ENCODE measurements at regions not wholly inside any gene's neighbourhood (a gene's known extent, or its start where the extent isn't known, plus 50 kb on each side); places are given as distances from the start of the nearest gene placed in this dataset.

DNA sequence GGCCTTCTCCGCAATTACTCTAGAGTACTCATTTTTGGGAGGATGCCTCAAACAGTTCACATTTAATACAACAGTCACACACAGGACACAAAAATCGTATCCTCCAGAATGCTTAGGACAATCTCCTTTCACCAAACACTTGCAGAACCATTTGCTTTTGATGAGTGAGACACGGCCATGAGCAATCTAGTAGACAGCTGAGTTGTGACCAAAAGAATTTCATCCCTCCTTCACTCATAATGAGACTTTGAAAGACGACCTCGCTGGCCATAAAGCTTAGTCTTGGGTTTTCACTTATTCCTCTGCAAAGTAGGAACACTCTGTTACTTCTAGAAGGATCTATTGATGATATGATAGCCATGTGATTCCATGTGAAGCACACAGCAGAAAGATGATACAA, 87.5 kb upstream of the SLC35G4 start:
- CTCF ChIA-PET, result no interaction called here
- Mint-ChIP-seq H3K9me3 (no peaks in the 10 kb centered on the region), H3K36me3 (ENCODE audit: low read depth) (no peaks in the 10 kb centered on the region), H3K27me3 (ENCODE audit: low read depth) (peaks cover 4% of the 10 kb centered on the region), H3K4me1 (ENCODE audit: low read depth) (no peaks in the 10 kb centered on the region), H3K4me3 (no peak overlapping the region), H3K27ac (no peak overlapping the region)
- intact Hi-C loops (cut with micrococcal nuclease), result no loop called here
- DNase-seq, result no peak

DNA sequence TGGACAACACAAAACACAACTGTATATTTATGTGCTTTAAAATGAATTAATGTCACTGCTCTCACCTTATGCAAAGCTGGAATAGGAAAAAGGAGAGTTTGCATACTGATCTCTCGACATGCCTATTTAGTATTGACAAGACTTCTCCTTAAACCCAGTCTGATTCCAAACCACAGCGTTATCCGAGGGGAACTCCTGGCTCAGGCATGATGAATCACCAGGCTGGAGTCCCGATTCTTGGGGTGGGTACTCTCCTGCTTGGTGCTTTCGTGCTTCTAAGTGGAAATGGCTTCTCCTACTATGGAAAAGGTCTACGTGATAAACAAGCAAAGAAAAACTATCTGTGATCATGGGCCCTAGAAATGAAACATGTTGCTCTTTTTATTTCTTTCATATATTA, 88.9 kb upstream of the SLC35G4 start:
- Mint-ChIP-seq H3K9me3 (no peaks in the 10 kb centered on the region), H3K36me3 (ENCODE audit: low read depth) (no peaks in the 10 kb centered on the region), H3K27me3 (ENCODE audit: low read depth) (peaks cover 4% of the 10 kb centered on the region), H3K27ac (no peak overlapping the region), H3K4me3 (no peak overlapping the region), H3K4me1 (ENCODE audit: low read depth) (no peaks in the 10 kb centered on the region)
- intact Hi-C loops (cut with micrococcal nuclease), result no loop called here
- CTCF ChIA-PET, result interaction anchor here (0.7 kb wide), 1 partner anchor 322 kb away, joined by 3 read pairs; no protein-coding TSS in a partner anchor
- DNase-seq, result no peak

DNA sequence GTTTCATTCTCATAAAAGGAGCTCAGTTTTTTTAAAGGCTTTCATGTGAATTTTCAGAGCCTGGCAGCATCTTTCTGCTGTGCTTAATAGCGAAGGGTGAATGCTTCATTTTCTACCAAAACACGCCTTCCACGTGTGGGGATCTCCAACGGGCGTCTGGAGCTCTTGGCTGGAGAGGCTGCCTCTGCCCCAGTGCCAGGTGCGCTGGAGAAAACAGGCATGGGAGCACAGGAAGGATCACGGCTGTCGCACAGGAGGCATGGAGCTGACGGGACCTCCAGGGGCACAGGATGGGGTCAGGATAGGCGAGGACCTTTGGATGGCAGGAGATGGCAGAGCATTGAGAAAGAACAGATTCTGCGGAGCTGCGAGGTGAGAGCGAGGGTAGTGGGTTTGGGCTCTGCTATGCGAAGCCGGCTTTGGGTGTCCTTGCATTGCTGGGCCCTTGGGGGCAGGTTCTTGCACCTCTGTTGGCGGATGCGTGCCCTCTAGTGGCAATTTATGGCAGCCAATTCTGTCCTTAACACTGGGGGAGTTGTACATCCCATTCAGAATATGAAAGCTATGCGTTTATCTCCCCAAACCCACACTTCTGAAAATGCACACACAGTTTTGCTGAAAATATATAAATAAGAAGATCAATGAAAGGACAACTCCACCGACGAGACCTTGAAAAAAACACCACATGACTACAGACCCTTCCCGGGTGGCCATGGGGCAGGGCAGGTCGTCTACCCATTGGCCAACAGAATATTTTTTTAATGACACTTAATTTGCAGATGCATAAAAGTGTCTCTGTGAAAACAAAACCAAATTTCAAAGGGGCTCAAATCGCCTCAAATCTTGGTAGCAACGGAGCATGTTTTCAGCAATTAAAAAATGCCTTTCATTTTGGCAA, 90.4 kb upstream of the SLC35G4 start:
- H3K4me1 Mint-ChIP-seq (ENCODE audit: low read depth), result no peaks in the 10 kb centered on the region
- H3K36me3 Mint-ChIP-seq (ENCODE audit: low read depth), result no peaks in the 10 kb centered on the region
- no peak overlapping the region for H3K27ac Mint-ChIP-seq
- no peak overlapping the region for H3K4me3 Mint-ChIP-seq
- intact Hi-C loops (cut with micrococcal nuclease), result loop anchor here (2.0 kb wide), 2 partner anchors 668 to 732 kb away; no protein-coding TSS in a partner anchor
- CTCF ChIA-PET, result interaction anchor here (0.6 to 1.5 kb wide), 8 partner anchors 9 to 1059 kb away, joined by 3 to 4 read pairs (median 3); no protein-coding TSS in a partner anchor
- peak; percentile 69 for DNase-seq
- H3K27me3 Mint-ChIP-seq (ENCODE audit: low read depth), result peaks cover 4% of the 10 kb centered on the region
- no peaks in the 10 kb centered on the region for H3K9me3 Mint-ChIP-seq

DNA sequence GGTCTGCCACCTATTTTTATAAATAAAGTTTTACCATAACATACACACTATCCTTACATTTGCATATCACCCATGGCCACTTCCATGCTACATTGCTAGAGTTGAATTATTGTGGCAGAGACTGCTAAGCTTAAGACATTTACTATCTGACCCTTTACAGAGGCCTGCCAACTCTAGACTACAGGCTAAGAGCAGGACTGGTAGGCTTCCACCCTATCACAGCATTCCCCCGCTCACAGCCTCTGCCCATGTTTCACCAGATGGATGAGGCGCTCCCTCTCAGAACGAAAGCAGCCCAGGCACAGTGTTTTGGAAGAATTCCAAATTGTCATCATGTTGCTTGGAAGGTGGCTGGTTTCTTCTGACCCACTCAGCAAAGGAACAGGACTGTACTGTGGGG, 91.7 kb upstream of the SLC35G4 start:
- CTCF ChIA-PET, result interaction anchor here (0.7 to 1.5 kb wide), 3 partner anchors 38 to 720 kb away, joined by 3 to 4 read pairs (median 3); no protein-coding TSS in a partner anchor

DNA sequence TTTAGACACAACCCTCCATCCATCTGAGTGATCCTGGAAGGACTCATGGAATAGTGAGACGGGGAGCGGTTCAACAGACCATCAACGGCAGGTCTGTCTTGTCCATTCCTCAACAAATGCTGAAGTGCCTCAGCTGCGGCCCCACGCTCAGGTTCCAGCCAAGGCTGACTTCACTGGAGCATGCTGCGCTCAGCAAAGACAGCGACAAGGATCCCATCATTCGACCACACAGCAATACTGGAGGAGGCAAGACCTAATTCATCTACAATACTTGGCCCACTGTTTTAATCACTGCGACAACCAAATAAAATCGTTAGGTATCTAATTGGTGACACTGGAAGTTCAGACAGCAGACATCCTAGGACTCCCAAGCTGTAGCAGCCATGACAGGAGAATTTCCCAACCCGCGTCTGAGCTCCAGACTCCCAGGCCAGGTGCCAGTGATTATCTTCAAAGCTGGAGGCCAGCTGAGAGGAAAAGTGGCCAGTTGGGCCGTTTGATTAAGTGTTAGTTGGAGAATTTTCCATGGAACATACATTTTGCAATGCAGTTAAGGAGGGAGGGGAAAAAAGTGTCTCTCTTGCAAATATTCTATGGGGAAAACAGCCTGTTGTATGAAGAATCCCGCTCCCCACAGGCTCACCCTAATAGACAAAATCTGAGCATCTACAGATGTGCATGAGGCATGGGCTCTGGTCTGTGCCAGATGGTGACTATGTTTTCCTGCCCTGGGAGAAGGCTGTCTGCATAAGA, 92.5 kb upstream of the SLC35G4 start:
- Mint-ChIP-seq H3K4me1 (ENCODE audit: low read depth) (no peaks in the 10 kb centered on the region), H3K27me3 (ENCODE audit: low read depth) (peaks cover 4% of the 10 kb centered on the region), H3K36me3 (ENCODE audit: low read depth) (no peaks in the 10 kb centered on the region), H3K4me3 (no peak overlapping the region), H3K27ac (no peak overlapping the region), H3K9me3 (no peaks in the 10 kb centered on the region)
- CTCF ChIA-PET, result no interaction called here
- intact Hi-C loops (cut with micrococcal nuclease), result no loop called here
- DNase-seq, result no peak

More for the DNA sequence above, 91.7 kb upstream of the SLC35G4 start:
- intact Hi-C loops (cut with micrococcal nuclease), result loop anchor here (2.0 kb wide), 2 partner anchors 667 to 731 kb away; no protein-coding TSS in a partner anchor
- Mint-ChIP-seq H3K4me3 (no peak overlapping the region), H3K4me1 (ENCODE audit: low read depth) (no peaks in the 10 kb centered on the region), H3K36me3 (ENCODE audit: low read depth) (no peaks in the 10 kb centered on the region), H3K27me3 (ENCODE audit: low read depth) (peaks cover 4% of the 10 kb centered on the region), H3K27ac (no peak overlapping the region), H3K9me3 (no peaks in the 10 kb centered on the region)
- DNase-seq, result no peak

DNA sequence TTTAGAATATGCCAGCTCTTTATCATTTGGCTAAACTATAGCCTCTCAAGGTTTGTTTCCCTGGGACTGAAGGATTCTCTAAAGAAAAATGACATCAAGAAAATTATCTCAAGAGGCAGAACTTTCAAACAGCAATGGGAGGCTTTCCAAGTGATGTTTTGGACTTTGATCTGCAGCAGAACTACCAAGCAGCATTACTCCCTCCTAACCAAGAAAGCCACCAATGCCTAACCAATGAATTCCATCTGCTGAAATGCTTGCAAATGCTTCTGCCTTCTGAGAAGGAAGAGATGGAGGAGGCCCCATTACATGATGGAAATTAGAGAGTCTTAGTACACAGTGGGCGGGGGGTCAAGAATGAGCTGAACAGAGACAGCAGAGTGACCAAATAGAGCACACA, 95.1 kb upstream of the SLC35G4 start:
- intact Hi-C loops (cut with micrococcal nuclease), result no loop called here
- Mint-ChIP-seq H3K4me1 (ENCODE audit: low read depth) (peaks cover 2% of the 10 kb centered on the region), H3K27me3 (ENCODE audit: low read depth) (peaks cover 2% of the 10 kb centered on the region), H3K4me3 (no peak overlapping the region), H3K27ac (no peak overlapping the region), H3K9me3 (no peaks in the 10 kb centered on the region), H3K36me3 (ENCODE audit: low read depth) (no peaks in the 10 kb centered on the region)
- DNase-seq, result no peak
- CTCF ChIA-PET, result no interaction called here

DNA sequence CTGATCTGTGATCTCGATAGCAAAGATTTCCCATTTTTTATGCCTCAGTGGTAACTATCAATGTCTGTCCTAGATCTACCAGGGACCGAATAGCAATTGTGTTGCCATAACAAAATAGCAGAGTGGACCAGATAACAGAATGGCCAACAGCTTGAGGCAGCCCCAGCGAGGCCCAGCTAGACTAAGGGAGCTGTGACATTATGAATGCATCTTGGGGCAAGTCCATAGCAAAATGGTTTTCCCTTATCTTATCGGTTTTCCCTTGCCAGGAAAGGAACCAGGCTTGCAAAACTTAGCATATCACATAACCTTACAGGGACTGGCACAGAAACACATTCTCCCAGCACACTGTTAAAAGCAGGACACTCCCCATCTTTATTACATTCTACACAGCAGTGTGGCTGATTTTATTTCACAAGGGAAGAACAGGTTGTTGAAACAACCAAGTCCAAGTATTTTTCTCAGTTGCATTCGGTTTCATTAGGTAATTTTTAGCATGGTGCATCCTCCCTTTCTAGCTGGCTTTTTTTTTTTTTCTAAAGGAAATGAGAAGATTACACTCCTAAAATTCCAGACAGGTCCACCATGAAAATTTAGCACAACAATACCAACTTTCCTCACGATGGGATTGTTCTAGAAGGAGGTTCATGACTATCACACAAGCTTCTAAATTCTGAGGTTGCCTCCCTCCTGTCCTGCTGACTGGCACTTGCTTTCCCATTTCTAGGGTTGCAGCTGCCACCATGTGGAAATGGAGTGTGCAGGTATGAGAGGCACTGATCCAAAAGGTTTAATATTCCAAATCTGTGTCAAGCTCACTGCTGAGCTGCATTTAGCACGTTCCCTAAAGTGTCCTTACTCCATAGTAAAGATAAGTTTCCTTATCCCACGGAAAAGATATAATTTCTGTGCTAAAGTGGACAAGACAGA, 97.0 kb upstream of the SLC35G4 start:
- H3K27ac Mint-ChIP-seq, result no peak overlapping the region
- CTCF ChIA-PET, result interaction anchor here (0.5 kb wide), 1 partner anchor 14 kb away, joined by 3 read pairs; no protein-coding TSS in a partner anchor
- H3K4me1 Mint-ChIP-seq (ENCODE audit: low read depth), result peaks cover 2% of the 10 kb centered on the region
- H3K9me3 Mint-ChIP-seq, result no peaks in the 10 kb centered on the region
- H3K4me3 Mint-ChIP-seq, result no peak overlapping the region
- no peaks in the 10 kb centered on the region for H3K27me3 Mint-ChIP-seq (ENCODE audit: low read depth)
- peak; percentile 7 for DNase-seq
- H3K36me3 Mint-ChIP-seq (ENCODE audit: low read depth), result no peaks in the 10 kb centered on the region
- intact Hi-C loops (cut with micrococcal nuclease), result no loop called here

DNA sequence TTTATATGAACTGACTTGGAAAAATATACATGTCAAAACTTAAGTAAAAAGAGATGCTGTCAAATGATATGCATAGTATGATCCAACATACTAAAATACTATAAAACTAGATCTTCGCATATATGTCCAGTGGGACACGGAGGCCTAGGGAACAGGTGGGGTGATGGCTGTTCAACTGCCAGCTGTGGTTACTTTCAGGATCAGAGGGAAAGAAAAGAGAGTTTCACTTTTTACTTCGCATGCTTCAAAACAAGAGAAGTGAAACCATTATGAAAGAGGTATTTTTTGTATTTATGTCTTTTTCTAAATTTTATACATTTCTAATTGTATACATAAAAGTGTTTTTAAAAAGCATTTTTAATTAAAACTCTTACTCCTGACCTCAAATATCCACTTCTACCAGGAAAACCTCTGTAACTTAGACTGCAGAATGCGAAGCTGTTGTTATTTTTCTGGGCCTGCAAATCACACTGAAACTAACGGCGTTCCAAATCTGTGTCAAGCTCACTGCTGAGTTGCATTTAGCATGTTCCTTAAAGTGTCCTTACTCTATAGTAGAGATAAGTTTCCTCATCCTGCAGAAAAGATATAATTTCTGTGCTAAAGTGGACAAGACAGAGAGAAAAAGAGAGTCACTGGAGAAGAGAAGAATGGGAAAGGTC, 97.8 kb upstream of the SLC35G4 start:
- Mint-ChIP-seq H3K4me1 (ENCODE audit: low read depth) (peaks cover 2% of the 10 kb centered on the region), H3K4me3 (no peak overlapping the region), H3K36me3 (ENCODE audit: low read depth) (no peaks in the 10 kb centered on the region), H3K9me3 (no peaks in the 10 kb centered on the region), H3K27ac (no peak overlapping the region), H3K27me3 (ENCODE audit: low read depth) (no peaks in the 10 kb centered on the region)
- DNase-seq, result no peak
- CTCF ChIA-PET, result no interaction called here
- intact Hi-C loops (cut with micrococcal nuclease), result no loop called here

DNA sequence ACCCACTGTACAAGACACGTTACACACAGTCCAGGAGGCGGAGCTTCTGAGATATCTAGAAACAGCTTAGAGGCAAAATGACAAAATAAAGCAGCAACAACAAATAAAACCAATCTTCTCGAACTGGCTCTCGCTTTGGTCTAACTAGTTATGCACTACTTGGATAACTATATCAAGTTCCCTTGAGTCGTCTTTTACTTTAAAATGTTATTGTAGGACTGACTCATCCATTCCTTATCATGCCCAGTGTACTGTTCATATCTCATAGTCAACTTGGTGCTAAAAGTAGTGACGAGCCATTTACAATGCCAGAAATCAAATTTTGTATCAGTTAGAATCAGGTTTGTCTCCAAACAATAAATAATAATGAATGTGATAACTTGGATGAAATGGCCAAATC, 102.5 kb upstream of the SLC35G4 start:
- Mint-ChIP-seq H3K27ac (no peak overlapping the region), H3K36me3 (ENCODE audit: low read depth) (no peaks in the 10 kb centered on the region), H3K9me3 (no peaks in the 10 kb centered on the region), H3K4me1 (ENCODE audit: low read depth) (peaks cover 2% of the 10 kb centered on the region), H3K4me3 (no peak overlapping the region), H3K27me3 (ENCODE audit: low read depth) (peaks cover 4% of the 10 kb centered on the region)
- intact Hi-C loops (cut with micrococcal nuclease), result no loop called here
- DNase-seq, result no peak
- CTCF ChIA-PET, result interaction anchor here (0.7 kb wide), 1 partner anchor 46 kb away, joined by 3 read pairs; no protein-coding TSS in a partner anchor

DNA sequence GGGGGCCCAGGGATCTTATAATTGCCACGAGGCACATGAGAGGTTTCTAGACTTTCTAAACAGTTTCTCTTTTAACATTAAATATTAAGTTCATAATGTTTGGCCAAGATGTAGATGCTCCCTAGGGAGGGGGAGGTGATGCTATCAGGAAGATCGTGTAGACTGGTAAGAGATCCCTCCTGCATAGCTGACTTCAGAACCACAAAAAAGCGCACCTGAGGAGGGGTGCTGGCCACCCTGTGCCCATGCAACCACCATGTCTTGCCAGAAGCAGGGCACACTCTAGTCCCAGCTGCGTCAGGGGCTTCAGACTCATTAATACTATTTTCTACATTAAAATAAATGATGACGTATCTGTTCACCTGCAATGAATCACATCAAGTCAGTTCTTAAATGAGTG, 103.4 kb upstream of the SLC35G4 start:
- no peak for DNase-seq
- CTCF ChIA-PET, result no interaction called here
- Mint-ChIP-seq H3K9me3 (no peaks in the 10 kb centered on the region), H3K4me1 (ENCODE audit: low read depth) (no peaks in the 10 kb centered on the region), H3K27ac (no peak overlapping the region), H3K36me3 (ENCODE audit: low read depth) (no peaks in the 10 kb centered on the region), H3K4me3 (no peak overlapping the region), H3K27me3 (ENCODE audit: low read depth) (peaks cover 4% of the 10 kb centered on the region)
- intact Hi-C loops (cut with micrococcal nuclease), result no loop called here

DNA sequence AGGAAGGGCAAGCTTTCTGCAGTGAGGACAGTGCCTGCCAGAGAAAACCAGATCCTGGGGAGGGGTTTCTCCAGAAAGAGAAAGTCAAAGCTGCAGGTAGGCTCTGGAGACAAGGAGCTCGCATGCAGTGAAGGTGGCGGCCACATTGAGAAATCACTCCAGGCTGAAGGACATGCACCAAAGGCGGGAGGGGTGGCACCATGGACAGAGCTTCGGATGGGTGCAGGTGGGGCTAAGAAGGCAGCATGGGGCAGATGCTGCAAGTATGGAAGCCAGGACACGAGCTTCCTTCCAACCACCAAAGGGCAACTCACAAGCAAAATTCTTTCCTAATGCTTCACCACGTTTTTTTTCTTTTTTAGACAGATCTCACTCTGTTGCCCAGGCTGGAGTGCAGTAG, 104.4 kb upstream of the SLC35G4 start:
- DNase-seq, result no peak
- CTCF ChIA-PET, result no interaction called here
- H3K4me1 Mint-ChIP-seq (ENCODE audit: low read depth), result no peaks in the 10 kb centered on the region
- intact Hi-C loops (cut with micrococcal nuclease), result no loop called here
- H3K27me3 Mint-ChIP-seq (ENCODE audit: low read depth), result peaks cover 4% of the 10 kb centered on the region
- H3K4me3 Mint-ChIP-seq, result no peak overlapping the region
- H3K27ac Mint-ChIP-seq, result no peak overlapping the region
- H3K36me3 Mint-ChIP-seq (ENCODE audit: low read depth), result no peaks in the 10 kb centered on the region
- H3K9me3 Mint-ChIP-seq, result no peaks in the 10 kb centered on the region
